ENCODE measurements at regions not wholly inside any gene's neighbourhood (a gene's known extent, or its start where the extent isn't known, plus 50 kb on each side); places are given as distances from the start of the nearest gene placed in this dataset.

GRCh38 chr3:87161013-87161412 lies 66.1 kb upstream of the CHMP2B start:
- no peak overlapping the region for H3K4me3 ChIP-seq
- TF ChIP-seq ZNF331 (CRISPR knock-in tag; IDR thresholded peaks at IDR 0.05; ENCODE audit: low read depth), result no peak
- H3F3A ChIP-seq (replicated peaks; ENCODE audit: low read depth), result no peaks in the 10 kb centered on the region
- H3K27ac Mint-ChIP-seq, result no peak overlapping the region
- no peaks in the 10 kb centered on the region for H3K36me3 ChIP-seq (ENCODE audit: insufficient read depth)
- H3K79me2 ChIP-seq (replicated peaks; ENCODE audit: insufficient read depth), result no peaks in the 10 kb centered on the region
- H3K36me3 Mint-ChIP-seq (ENCODE audit: low read depth), result no peaks in the 10 kb centered on the region
- H3K4me3 Mint-ChIP-seq, result no peak overlapping the region
- H3K9me2 ChIP-seq (ENCODE audit: insufficient read depth), result peaks cover 6% of the 10 kb centered on the region; the same call in 1 of the 2 replicates
- peaks cover 9% of the 10 kb centered on the region; the same call in 2 of the 3 replicates for H3K4me1 Mint-ChIP-seq
- peak overlapping the region; percentile 67 for H2AFZ ChIP-seq
- peaks cover 2% of the 10 kb centered on the region for H3K27me3 Mint-ChIP-seq (ENCODE audit: insufficient read depth, low read depth, poor library complexity)
- no peak overlapping the region for H3K27ac ChIP-seq (ENCODE audit: low read depth)
- peak; percentile 36; the same call in 2 of the 3 replicates for ATAC-seq
- peaks cover 6% of the 10 kb centered on the region; the same call in 1 of the 2 replicates for H3K4me1 ChIP-seq (ENCODE audit: insufficient read depth)
- no peaks in the 10 kb centered on the region for H4K20me1 ChIP-seq (replicated peaks; ENCODE audit: insufficient read depth)
- no peak overlapping the region for H3K4me2 ChIP-seq
- H3K9me3 Mint-ChIP-seq, result no peaks in the 10 kb centered on the region
- no peaks in the 10 kb centered on the region for H3K27me3 ChIP-seq (ENCODE audit: insufficient read depth)
- no peak for DNase-seq (ENCODE audit: low spot score)

- Histone ChIP-seq H2AFZ (no peak overlapping the region), H3K4me2 (no peak overlapping the region), H3K36me3 (ENCODE audit: insufficient read depth) (no peaks in the 10 kb centered on the region), H3K79me2 (replicated peaks; ENCODE audit: insufficient read depth) (no peaks in the 10 kb centered on the region), H3K9me2 (ENCODE audit: insufficient read depth) (peaks cover 6% of the 10 kb centered on the region), H3K27ac (ENCODE audit: low read depth) (no peak overlapping the region), H4K20me1 (replicated peaks; ENCODE audit: insufficient read depth) (no peaks in the 10 kb centered on the region), H3K4me1 (ENCODE audit: insufficient read depth) (peaks cover 6% of the 10 kb centered on the region; the same call in 1 of the 2 replicates), H3F3A (replicated peaks; ENCODE audit: low read depth) (no peaks in the 10 kb centered on the region), H3K4me3 (no peak overlapping the region), H3K27me3 (ENCODE audit: insufficient read depth) (no peaks in the 10 kb centered on the region)
- no peaks in the 10 kb centered on the region for H3K36me3 Mint-ChIP-seq (ENCODE audit: low read depth)
- H3K4me3 Mint-ChIP-seq, result no peak overlapping the region
- TF ChIP-seq CREB1 (CRISPR knock-in tag; IDR thresholded peaks at IDR 0.05; ENCODE audit: low read depth) (no peak), CTCF (conservative IDR thresholded peaks at IDR 0.05; ENCODE audit: low read depth in 2 of 2) (no peak), ETS1 (IDR thresholded peaks at IDR 0.05) (no peak), STAT1 (IDR thresholded peaks at IDR 0.05; ENCODE audit: unreplicated experiment) (no peak), JUNB (IDR thresholded peaks at IDR 0.05; ENCODE audit: unreplicated experiment) (no peak), EZH2phosphoT487 (IDR thresholded peaks at IDR 0.05; ENCODE audit: unreplicated experiment) (no peak), NANOG (IDR thresholded peaks at IDR 0.05; ENCODE audit: borderline replicate concordance) (no peak), EZH2 (IDR thresholded peaks at IDR 0.05; ENCODE audit: low read depth, unreplicated experiment) (no peak), POLR2AphosphoS5 (IDR thresholded peaks at IDR 0.05; ENCODE audit: low read depth) (no peak), ZNF331 (CRISPR knock-in tag; IDR thresholded peaks at IDR 0.05; ENCODE audit: low read depth) (no peak)
- H3K27me3 Mint-ChIP-seq (ENCODE audit: insufficient read depth, low read depth, poor library complexity), result peaks cover 2% of the 10 kb centered on the region
- no peak for DNase-seq (ENCODE audit: low spot score)
- no peak for ATAC-seq
- H3K27ac Mint-ChIP-seq, result no peak overlapping the region
- no peaks in the 10 kb centered on the region for H3K9me3 Mint-ChIP-seq
- peaks cover 9% of the 10 kb centered on the region; the same call in 2 of the 3 replicates for H3K4me1 Mint-ChIP-seq
Observed at GRCh38 chr3:87158823-87159222, 68.3 kb upstream of the CHMP2B start.
